ENCODE measurements at regions not wholly inside any gene's neighbourhood (a gene's known extent, or its start where the extent isn't known, plus 50 kb on each side); places are given as distances from the start of the nearest gene placed in this dataset.
"Not testable (repeated sequence)": the region's sequence is repeated elsewhere in the genome, so short reads cannot be mapped to it uniquely, and the experiment has no call there.

GRCh38 chr5:44756097-44756496 lies 52.6 kb upstream of the MRPS30 start:
- H3K36me3 Mint-ChIP-seq (ENCODE audit: low read depth); DNase-seq; H3K4me3 Mint-ChIP-seq; ATAC-seq (ENCODE audit: poor library complexity); H3K27me3 ChIP-seq (ENCODE audit: control insufficient read depth in 1 of 2, insufficient read depth in 2 of 2, low read length in 2 of 2); H3K4me1 ChIP-seq (ENCODE audit: insufficient read depth, low read length); H3K27ac Mint-ChIP-seq; H3K27ac ChIP-seq (ENCODE audit: low read depth in 1 of 2, low read length in 2 of 2); CTCF ChIA-PET; H3K4me1 Mint-ChIP-seq (ENCODE audit: low read depth); H3K4me3 ChIP-seq (ENCODE audit: low read length); POLR2A ChIA-PET; H3K9me3 ChIP-seq (ENCODE audit: control insufficient read depth in 1 of 2, insufficient read depth in 1 of 2, low read length in 2 of 2); H3K9me3 Mint-ChIP-seq; intact Hi-C loops (cut with DNase I, micrococcal nuclease); H3K36me3 ChIP-seq (ENCODE audit: insufficient read depth, low read length): not testable (repeated sequence)
- peaks cover 20% of the 10 kb centered on the region for H3K27me3 Mint-ChIP-seq

- Mint-ChIP-seq H3K27ac (no peak overlapping the region), H3K4me1 (ENCODE audit: low read depth) (no peaks in the 10 kb centered on the region), H3K9me3 (peaks cover 5% of the 10 kb centered on the region), H3K4me3 (no peak overlapping the region), H3K36me3 (ENCODE audit: low read depth) (no peaks in the 10 kb centered on the region), H3K27me3 (peaks cover 7% of the 10 kb centered on the region)
- intact Hi-C loops (cut with DNase I, micrococcal nuclease), result no loop called here
- Histone ChIP-seq H3K4me1 (ENCODE audit: insufficient read depth, low read length) (no peaks in the 10 kb centered on the region), H3K27me3 (ENCODE audit: control insufficient read depth in 1 of 2, insufficient read depth in 2 of 2, low read length in 2 of 2) (no peaks in the 10 kb centered on the region), H3K36me3 (ENCODE audit: insufficient read depth, low read length) (no peaks in the 10 kb centered on the region), H3K4me3 (ENCODE audit: low read length) (no peak overlapping the region), H3K9me3 (ENCODE audit: control insufficient read depth in 1 of 2, insufficient read depth in 1 of 2, low read length in 2 of 2) (no peaks in the 10 kb centered on the region), H3K27ac (ENCODE audit: low read depth in 1 of 2, low read length in 2 of 2) (no peak overlapping the region)
- no peak for DNase-seq
- no peak for ATAC-seq (ENCODE audit: poor library complexity)
- no peak for TF ChIP-seq CTCF (IDR thresholded peaks at IDR 0.05)
- POLR2A ChIA-PET, result no interaction called here
- CTCF ChIA-PET, result no interaction called here
Observed at GRCh38 chr5:44747396-44747795, 61.4 kb upstream of the MRPS30 start.

- ChIA-PET CTCF (no interaction called here), POLR2A (no interaction called here)
- H3K36me3 ChIP-seq (ENCODE audit: insufficient read depth, low read length), result no peaks in the 10 kb centered on the region
- H3K27me3 ChIP-seq (ENCODE audit: control insufficient read depth in 1 of 2, insufficient read depth in 2 of 2, low read length in 2 of 2), result no peaks in the 10 kb centered on the region
- Mint-ChIP-seq H3K4me1 (ENCODE audit: low read depth) (no peaks in the 10 kb centered on the region), H3K9me3 (no peaks in the 10 kb centered on the region), H3K27me3 (no peaks in the 10 kb centered on the region), H3K4me3 (no peak overlapping the region), H3K27ac (no peak overlapping the region), H3K36me3 (ENCODE audit: low read depth) (no peaks in the 10 kb centered on the region)
- H3K4me3 ChIP-seq (ENCODE audit: low read length), result no peak overlapping the region
- no peaks in the 10 kb centered on the region for H3K4me1 ChIP-seq (ENCODE audit: insufficient read depth, low read length)
- intact Hi-C loops (cut with DNase I, micrococcal nuclease), result no loop called here
- DNase-seq, result no peak
- H3K27ac ChIP-seq (ENCODE audit: low read depth in 1 of 2, low read length in 2 of 2), result no peak overlapping the region
- no peaks in the 10 kb centered on the region for H3K9me3 ChIP-seq (ENCODE audit: control insufficient read depth in 1 of 2, insufficient read depth in 1 of 2, low read length in 2 of 2)
- ATAC-seq (ENCODE audit: poor library complexity), result no peak
- TF ChIP-seq CTCF (IDR thresholded peaks at IDR 0.05), result no peak
Observed at GRCh38 chr5:44740660-44741059, 68.1 kb upstream of the MRPS30 start.

- Mint-ChIP-seq H3K4me1 (ENCODE audit: low read depth) (no peaks in the 10 kb centered on the region), H3K27me3 (no peaks in the 10 kb centered on the region), H3K9me3 (peaks cover 6% of the 10 kb centered on the region), H3K36me3 (ENCODE audit: low read depth) (no peaks in the 10 kb centered on the region), H3K4me3 (no peak overlapping the region), H3K27ac (no peak overlapping the region)
- ChIA-PET POLR2A (no interaction called here), CTCF (no interaction called here)
- DNase-seq (no peak), ATAC-seq (ENCODE audit: poor library complexity) (no peak)
- H3K4me3 ChIP-seq (ENCODE audit: low read length), result no peak overlapping the region
- intact Hi-C loops (cut with DNase I, micrococcal nuclease), result no loop called here
- TF ChIP-seq CTCF (IDR thresholded peaks at IDR 0.05), result no peak
- H3K27me3 ChIP-seq (ENCODE audit: control insufficient read depth in 1 of 2, insufficient read depth in 2 of 2, low read length in 2 of 2), result no peaks in the 10 kb centered on the region
- H3K27ac ChIP-seq (ENCODE audit: low read depth in 1 of 2, low read length in 2 of 2), result no peak overlapping the region
- H3K9me3 ChIP-seq (ENCODE audit: control insufficient read depth in 1 of 2, insufficient read depth in 1 of 2, low read length in 2 of 2), result no peaks in the 10 kb centered on the region
- no peaks in the 10 kb centered on the region for H3K4me1 ChIP-seq (ENCODE audit: insufficient read depth, low read length)
- H3K36me3 ChIP-seq (ENCODE audit: insufficient read depth, low read length), result no peaks in the 10 kb centered on the region
Observed at GRCh38 chr5:44729536-44729935, 79.2 kb upstream of the MRPS30 start.

Data from CD4-positive, alpha-beta T cell (primary cell).